GM23248 (cell line): ENCODE measurements at regions not wholly inside any gene's neighbourhood (a gene's known extent, or its start where the extent isn't known, plus 50 kb on each side); places are given as distances from the start of the nearest gene placed in this dataset.

Experiments
- DNase-seq: peaks from one replicate; pipeline ENCODE4 v3.0.0-alpha.2; 2015
- H2AFZ ChIP-seq: fragments of 200-600 bp; sonication (generic); 2 replicates; pipeline ENCODE4 v1.6.1; 2016; ENCODE audit warnings: antibody characterized with exemption
- H3F3A ChIP-seq: fragments of 200-600 bp; sonication (generic); 2 replicates; pipeline ENCODE4 v1.6.1; 2016; ENCODE audit warnings: mild to moderate bottlenecking, antibody characterized with exemption, mixed run types; ENCODE audit not compliant: insufficient read depth
- H3K27ac ChIP-seq: fragments of 200-600 bp; sonication (generic); 2 replicates; pipeline ENCODE4 v1.5.1; 2016; ENCODE audit warnings: mild to moderate bottlenecking
- H3K27me3 ChIP-seq: fragments of 200-600 bp; sonication (generic); replicated peaks from 2 replicates; pipeline ENCODE4 v1.6.1; 2016; ENCODE audit warnings: mild to moderate bottlenecking; ENCODE audit not compliant: insufficient read depth
- H3K36me3 ChIP-seq: fragments of 200-600 bp; sonication (generic); 2 replicates; pipeline ENCODE4 v1.6.1; 2016; ENCODE audit warnings: low read depth, mild to moderate bottlenecking
- H3K4me1 ChIP-seq: fragments of 200-600 bp; sonication (generic); 2 replicates; pipeline ENCODE4 v1.6.1; 2016; ENCODE audit warnings: mild to moderate bottlenecking; ENCODE audit not compliant: insufficient read depth
- H3K4me2 ChIP-seq: fragments of 200-600 bp; sonication (generic); one replicate; pipeline ENCODE4 v1.6.1; 2016; ENCODE audit warnings: mild to moderate bottlenecking; ENCODE audit not compliant: unreplicated experiment
- H3K4me3 ChIP-seq: fragments of 200-600 bp; sonication (generic); 2 replicates; pipeline ENCODE4 v1.5.1; 2016; ENCODE audit warnings: mild to moderate bottlenecking
- H3K79me2 ChIP-seq: fragments of 200-600 bp; sonication (generic); 2 replicates; pipeline ENCODE4 v1.6.1; 2016; ENCODE audit warnings: mild to moderate bottlenecking; ENCODE audit not compliant: insufficient read depth
- H3K9ac ChIP-seq: fragments of 200-600 bp; sonication (generic); 2 replicates; pipeline ENCODE4 v1.6.1; 2016; ENCODE audit warnings: mild to moderate bottlenecking
- H3K9me2 ChIP-seq: fragments of 200-600 bp; sonication (generic); 2 replicates; pipeline ENCODE4 v1.6.1; 2016; ENCODE audit warnings: mixed run types, mild to moderate bottlenecking, moderate library complexity; ENCODE audit not compliant: insufficient read depth
- H3K9me3 ChIP-seq: fragments of 200-600 bp; sonication (generic); one replicate; pipeline ENCODE4 v1.6.1; 2017; ENCODE audit warnings: low read depth
- H4K20me1 ChIP-seq: fragments of 200-600 bp; sonication (generic); 2 replicates; pipeline ENCODE4 v1.6.0; 2016; ENCODE audit not compliant: insufficient read depth
- EZH2 ChIP-seq: fragments of 200-600 bp; sonication (generic); IDR thresholded peaks from 2 replicates; pipeline ENCODE4 v1.6.1; 2018; ENCODE audit warnings: antibody characterized with exemption, mild to moderate bottlenecking; ENCODE audit not compliant: insufficient read depth, poor library complexity, severe bottlenecking
- EZH2phosphoT487 ChIP-seq: fragments of 200-600 bp; sonication (generic); IDR thresholded peaks from 2 replicates; pipeline ENCODE4 v1.6.1; 2018; ENCODE audit warnings: antibody characterized with exemption, moderate library complexity, mild to moderate bottlenecking, low read depth; ENCODE audit not compliant: insufficient read depth
- WGBS, 2 experiments: methylation state at CpG; one replicate each; pipeline ENCODE4 v1.1.6; 2015 to 2017; ENCODE audit warnings: low lambda C conversion rate in 2 of 2, low coverage in 1 of 2; ENCODE audit errors: missing lambda C conversion rate in 2 of 2; 5-methylcytosine and 5-hydroxymethylcytosine counted together
- in situ Hi-C: fragments of 300-500 bp; cut with MboI; formaldehyde crosslinking; loops from 2 replicates; pipeline ENCODE4 v1.15.0; 2020

GRCh38 chr7:114755856-114756255 is 166.0 kb upstream of the MDFIC start:
- no peaks in the 10 kb centered on the region for H3K27me3 ChIP-seq
- H3K4me2 ChIP-seq: no peak overlapping the region
- H3K9me3 ChIP-seq: no peaks in the 10 kb centered on the region
- no peaks in the 10 kb centered on the region for H3K9me2 ChIP-seq
- H3K27ac ChIP-seq: no peak overlapping the region
- no peaks in the 10 kb centered on the region for H3K79me2 ChIP-seq
- no peaks in the 10 kb centered on the region for H4K20me1 ChIP-seq
- TF ChIP-seq EZH2phosphoT487 (no peak), EZH2 (no peak)
- H3K4me1 ChIP-seq: 0 out of 2 replicates have a peak, but pooled peaks cover 7% of the 10 kb centered on the region
- H3K9ac ChIP-seq: no peak overlapping the region
- 96% methylated on average over 4 of the region's 4 CpGs for WGBS, 2 experiments
- in situ Hi-C loops: no loop called here
- no peak overlapping the region for H3K4me3 ChIP-seq
- H3F3A ChIP-seq: no peaks in the 10 kb centered on the region
- H3K36me3 ChIP-seq: no peaks in the 10 kb centered on the region
- DNase-seq: no peak
- H2AFZ ChIP-seq: no peak overlapping the region

GRCh38 chr7:114758661-114759227 is 163.2 kb upstream of the MDFIC start:
- no peaks in the 10 kb centered on the region for H3K9me3 ChIP-seq
- H3K79me2 ChIP-seq: no peaks in the 10 kb centered on the region
- 89 to 91% methylated on average over 4 of the region's 4 CpGs for WGBS, 2 experiments
- in situ Hi-C loops: no loop called here
- H3K36me3 ChIP-seq: no peaks in the 10 kb centered on the region
- no peaks in the 10 kb centered on the region for H3K9me2 ChIP-seq
- H3K9ac ChIP-seq: no peak overlapping the region
- no peaks in the 10 kb centered on the region for H3K27me3 ChIP-seq
- H3K4me1 ChIP-seq: 0 out of 2 replicates have a peak, but pooled peaks cover 7% of the 10 kb centered on the region
- no peak for DNase-seq
- H2AFZ ChIP-seq: no peak overlapping the region
- no peak overlapping the region for H3K4me3 ChIP-seq
- no peak overlapping the region for H3K4me2 ChIP-seq
- H3K27ac ChIP-seq: no peak overlapping the region
- TF ChIP-seq EZH2 (no peak), EZH2phosphoT487 (no peak)
- H4K20me1 ChIP-seq: no peaks in the 10 kb centered on the region
- no peaks in the 10 kb centered on the region for H3F3A ChIP-seq

- H3K27ac ChIP-seq: no peak overlapping the region
These were observed 162.4 kb upstream of the MDFIC start for GRCh38 chr7:114759347-114760062.

GRCh38 chr7:114760477-114760876 is 161.4 kb upstream of the MDFIC start:
- Histone ChIP-seq H3K79me2 (no peaks in the 10 kb centered on the region), H3K36me3 (no peaks in the 10 kb centered on the region), H2AFZ (no peak overlapping the region), H3K4me2 (no peak overlapping the region), H3K9ac (no peak overlapping the region), H3K9me3 (no peaks in the 10 kb centered on the region), H4K20me1 (no peaks in the 10 kb centered on the region), H3K4me1 (0 out of 2 replicates have a peak, but pooled peaks cover 10% of the 10 kb centered on the region), H3K27ac (no peak overlapping the region), H3F3A (no peaks in the 10 kb centered on the region), H3K4me3 (no peak overlapping the region), H3K27me3 (no peaks in the 10 kb centered on the region), H3K9me2 (no peaks in the 10 kb centered on the region)
- in situ Hi-C loops: no loop called here
- 93 to 94% methylated on average over 2 of the region's 2 CpGs for WGBS, 2 experiments
- peak; percentile 1 for DNase-seq
- TF ChIP-seq EZH2: no peak
- no peak for TF ChIP-seq EZH2phosphoT487

More at GRCh38 chr7:114759347-114760062, 162.4 kb upstream of the MDFIC start:
- no peak overlapping the region for H2AFZ ChIP-seq
- no peaks in the 10 kb centered on the region for H3K79me2 ChIP-seq
- 71 to 82% methylated on average over 2 of the region's 2 CpGs for WGBS, 2 experiments
- no peaks in the 10 kb centered on the region for H4K20me1 ChIP-seq
- no peaks in the 10 kb centered on the region for H3K27me3 ChIP-seq
- no peak for TF ChIP-seq EZH2phosphoT487
- TF ChIP-seq EZH2: no peak
- H3K4me3 ChIP-seq: no peak overlapping the region
- H3F3A ChIP-seq: no peaks in the 10 kb centered on the region
- DNase-seq: peak; percentile 58
- H3K9me3 ChIP-seq: no peaks in the 10 kb centered on the region
- H3K9me2 ChIP-seq: no peaks in the 10 kb centered on the region
- 0 out of 2 replicates have a peak, but pooled peaks cover 7% of the 10 kb centered on the region for H3K4me1 ChIP-seq
- in situ Hi-C loops: no loop called here
- H3K36me3 ChIP-seq: no peaks in the 10 kb centered on the region
- no peak overlapping the region for H3K4me2 ChIP-seq
- H3K9ac ChIP-seq: no peak overlapping the region
